AG04449 (cell line): ENCODE measurements at regions not wholly inside any gene's neighbourhood (a gene's known extent, or its start where the extent isn't known, plus 50 kb on each side); places are given as distances from the start of the nearest gene placed in this dataset.

Source experiments
- CTCF ChIA-PET: fragments of 350-600 bp; formaldehyde crosslinking; extraction: SDS; loops from one replicate; lab custom pipeline; 2021; ENCODE audit warnings: antibody characterized with exemption; lab: Yijun Ruan, JAX
- POLR2A ChIA-PET: fragments of 400-600, 350-600 bp; formaldehyde crosslinking; extraction: SDS; loops from one replicate; lab custom pipeline; 2020; ENCODE audit warnings: antibody characterized with exemption, inconsistent platforms; lab: Yijun Ruan, JAX
- DNase-seq: peaks from one replicate; pipeline ENCODE4 v3.0.0-alpha.2; 2010; ENCODE audit warnings: low read depth, low spot score
- H3K4me3 ChIP-seq: 2 replicates; pipeline ENCODE4 v1.5.1; 2011; ENCODE audit warnings: low read depth, mild to moderate bottlenecking, control low read depth, low read length
- CTCF ChIP-seq: IDR thresholded peaks from one replicate; pipeline ENCODE4 v1.5.1; 2011; ENCODE audit warnings: mild to moderate bottlenecking, moderate library complexity, low read length, control low read depth, inconsistent platforms; ENCODE audit not compliant: insufficient read depth; ENCODE audit errors: missing control alignments

DNA sequence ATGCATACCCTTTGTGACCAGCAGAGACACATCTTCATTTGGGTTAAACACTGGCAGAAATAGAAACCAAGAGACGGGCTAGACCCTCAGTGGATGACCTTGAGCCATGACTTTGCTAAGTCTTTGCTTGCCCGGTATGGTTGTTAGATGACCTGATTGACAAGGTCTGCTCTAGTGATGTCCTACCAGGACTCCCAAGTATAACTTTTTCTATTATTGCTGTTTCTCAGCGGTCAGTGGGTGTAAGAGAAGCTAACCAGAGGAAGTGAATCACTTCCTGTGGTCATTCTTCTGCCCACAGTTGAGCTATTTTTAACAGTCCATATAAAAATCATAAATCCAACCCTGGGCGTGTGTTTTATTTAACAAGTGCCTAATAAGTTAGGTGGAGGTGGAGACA lies 126.2 kb upstream of the ETS2 start:
- no peak for TF ChIP-seq CTCF
- POLR2A ChIA-PET = no interaction called here
- no peak overlapping the region for H3K4me3 ChIP-seq
- CTCF ChIA-PET = interaction anchor here (1.3 to 3.2 kb wide), 2 partner anchors 10 to 458 kb away, joined by 4 to 20 read pairs; no protein-coding TSS in a partner anchor
- DNase-seq = peak; percentile 2

DNA sequence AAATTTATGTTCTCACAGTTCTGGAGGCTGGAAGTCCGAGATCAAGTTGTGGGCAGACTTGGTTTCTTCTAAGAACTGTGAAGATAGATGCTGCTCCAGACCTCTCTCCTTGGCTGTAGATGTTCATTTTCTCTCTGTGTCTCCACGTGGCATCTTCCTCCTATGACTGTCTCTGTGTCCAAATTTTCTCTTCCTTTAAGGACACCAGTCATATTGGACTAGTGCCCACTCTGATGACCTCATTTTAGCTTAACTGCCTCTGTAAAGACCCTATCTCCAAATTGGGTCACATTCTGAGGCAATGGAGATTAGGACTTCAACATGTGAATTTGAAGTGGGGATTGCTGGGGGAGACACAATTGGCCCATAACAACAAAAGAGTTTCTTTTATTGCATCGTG lies 125.3 kb upstream of the ETS2 start:
- no peak for DNase-seq
- POLR2A ChIA-PET = no interaction called here
- CTCF ChIA-PET = no interaction called here
- no peak overlapping the region for H3K4me3 ChIP-seq
- no peak for TF ChIP-seq CTCF

DNA sequence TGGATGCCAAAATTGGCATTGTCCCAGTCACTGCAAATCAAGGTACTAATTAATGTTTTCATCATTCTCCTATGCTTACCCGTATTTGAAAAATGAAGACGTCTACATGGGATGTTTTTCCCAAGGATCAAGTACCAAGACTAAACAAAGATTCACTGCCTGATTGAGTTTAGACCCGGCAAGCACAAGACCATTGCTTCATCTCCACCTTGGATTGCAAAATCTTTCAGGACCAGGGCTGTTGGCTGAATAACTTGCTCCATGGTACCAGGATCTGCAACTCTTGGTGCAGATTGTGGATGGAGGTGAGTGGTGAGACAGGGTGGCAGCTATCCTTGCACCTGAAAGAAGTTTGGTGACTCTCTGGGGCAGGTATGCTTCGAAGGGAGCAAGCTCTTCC lies 122.5 kb upstream of the ETS2 start:
- no peak overlapping the region for H3K4me3 ChIP-seq
- ChIA-PET CTCF (no interaction called here), POLR2A (no interaction called here)
- TF ChIP-seq CTCF = no peak
- DNase-seq = no peak

- POLR2A ChIA-PET = no interaction called here
- no peak for DNase-seq
- TF ChIP-seq CTCF = no peak
- CTCF ChIA-PET = no interaction called here
- H3K4me3 ChIP-seq = no peak overlapping the region
Measured at GRCh38 chr21:38688068-38688467, 117.7 kb upstream of the ETS2 start.

- no peak for DNase-seq
- no peak overlapping the region for H3K4me3 ChIP-seq
- CTCF ChIA-PET = interaction anchor here (1.1 kb wide), 1 partner anchor 21 kb away, joined by 3 read pairs; no protein-coding TSS in a partner anchor
- POLR2A ChIA-PET = no interaction called here
- no peak for TF ChIP-seq CTCF
Measured at GRCh38 chr21:38691631-38692030, 114.1 kb upstream of the ETS2 start.

DNA sequence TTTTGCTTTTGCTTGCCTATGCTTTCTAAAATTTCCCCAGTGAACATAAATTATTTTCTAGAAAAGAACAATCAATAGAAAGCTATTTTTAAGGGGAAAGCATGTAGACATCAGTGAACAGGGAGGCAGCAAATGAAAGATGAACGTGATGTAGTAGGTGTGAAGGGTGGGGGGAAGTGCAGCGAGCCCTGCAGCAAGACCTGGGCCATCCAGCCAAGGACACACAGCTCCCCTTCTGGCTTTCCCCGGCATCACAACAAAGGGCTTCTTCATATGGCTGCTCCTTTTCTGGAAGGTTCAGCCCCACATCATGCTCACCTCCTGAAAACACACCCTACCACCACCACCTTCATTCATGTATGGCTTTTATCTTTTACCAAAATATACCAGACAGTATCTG lies 109.2 kb upstream of the ETS2 start:
- ChIA-PET POLR2A (no interaction called here), CTCF (interaction anchor here (1.2 kb wide), 1 partner anchor 441 kb away, joined by 5 read pairs; no protein-coding TSS in a partner anchor)
- DNase-seq = no peak
- no peak overlapping the region for H3K4me3 ChIP-seq
- TF ChIP-seq CTCF = no peak
